GM21515 (cell line): ENCODE measurements at regions not wholly inside any gene's neighbourhood (a gene's known extent, or its start where the extent isn't known, plus 50 kb on each side); places are given as distances from the start of the nearest gene placed in this dataset.

ENCODE experiments used
- ATAC-seq: cut with Tn5 transposase; IDR thresholded peaks from one replicate; pipeline ENCODE4 v1.9.1; 2021; ENCODE audit not compliant: unreplicated experiment

DNA sequence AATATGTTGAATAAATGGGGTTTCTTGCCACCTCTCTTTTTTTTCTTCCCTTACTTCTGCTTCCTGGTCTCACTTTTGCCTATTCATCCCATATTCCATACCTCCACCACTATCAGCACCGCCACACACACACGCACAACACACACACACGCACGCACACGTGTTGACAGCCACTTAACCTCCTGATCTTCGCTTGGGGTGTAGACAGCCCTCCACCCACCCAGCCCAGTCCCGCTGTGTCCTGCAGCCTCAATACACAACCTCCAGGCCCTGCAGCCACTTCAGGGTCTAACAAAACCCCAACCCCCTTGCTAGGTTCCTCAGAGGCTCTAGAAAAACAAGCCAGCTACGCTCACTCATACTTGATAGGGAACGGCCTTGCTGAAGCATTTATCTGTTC lies 72.3 kb downstream of the LINC00237 start:
- ATAC-seq = no peak

DNA sequence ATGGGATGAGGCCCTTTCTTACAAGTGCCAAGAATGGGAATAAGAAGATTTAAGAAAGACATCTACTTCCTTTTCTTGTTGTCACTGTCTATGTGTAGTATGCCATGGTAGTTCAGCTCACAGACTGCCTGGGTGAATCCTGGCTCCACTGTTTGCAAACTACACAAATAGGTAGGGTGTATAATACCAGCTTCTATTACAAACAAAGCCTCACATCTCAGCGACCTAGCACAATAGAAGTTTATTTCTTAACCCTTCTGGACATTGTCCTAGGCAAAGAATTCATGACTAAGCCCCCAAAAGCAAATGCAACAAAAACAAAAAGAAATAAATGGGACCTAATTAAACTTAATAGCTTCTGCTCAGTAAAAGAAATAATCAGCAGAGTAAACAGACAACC lies 74.5 kb downstream of the LINC00237 start:
- no peak for ATAC-seq

DNA sequence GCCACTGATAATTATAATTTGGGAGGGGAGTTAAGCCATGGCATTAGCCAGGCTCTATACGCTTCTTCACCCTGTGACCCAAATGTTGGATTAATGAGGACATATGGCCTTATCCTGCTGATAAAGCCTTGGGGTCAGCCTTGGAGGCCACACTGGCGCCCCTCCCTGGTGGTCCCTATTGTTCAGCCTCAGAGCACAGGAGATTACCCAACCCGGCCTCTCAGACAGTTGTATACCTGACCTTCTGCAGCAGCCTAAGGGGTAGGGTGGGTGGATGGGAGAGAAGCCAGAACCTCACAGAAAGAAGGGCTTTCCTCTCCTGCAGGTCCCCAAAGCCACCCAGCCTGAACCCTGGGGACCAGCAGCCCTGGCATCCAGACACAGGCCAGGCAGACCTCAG lies 76.8 kb downstream of the LINC00237 start:
- no peak for ATAC-seq

DNA sequence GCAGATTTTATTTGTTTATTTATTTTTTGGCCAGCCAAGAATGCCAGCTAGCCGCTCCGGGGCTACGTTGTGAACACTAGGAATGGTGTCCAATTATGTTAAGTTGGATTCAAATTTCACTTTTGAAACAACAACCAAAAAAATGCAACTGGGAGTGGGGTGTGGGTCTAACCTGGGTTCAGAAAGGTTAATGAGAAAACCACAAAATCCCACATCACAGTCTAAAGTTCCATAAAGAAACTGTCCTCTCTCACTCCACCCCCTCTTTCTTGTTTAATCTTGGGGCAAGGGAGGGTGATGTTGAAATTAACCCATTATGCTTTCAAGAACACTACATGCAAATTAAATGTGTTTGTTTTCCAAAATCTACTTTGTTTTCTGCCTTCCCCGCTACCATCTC lies 77.2 kb downstream of the LINC00237 start:
- ATAC-seq = no peak

DNA sequence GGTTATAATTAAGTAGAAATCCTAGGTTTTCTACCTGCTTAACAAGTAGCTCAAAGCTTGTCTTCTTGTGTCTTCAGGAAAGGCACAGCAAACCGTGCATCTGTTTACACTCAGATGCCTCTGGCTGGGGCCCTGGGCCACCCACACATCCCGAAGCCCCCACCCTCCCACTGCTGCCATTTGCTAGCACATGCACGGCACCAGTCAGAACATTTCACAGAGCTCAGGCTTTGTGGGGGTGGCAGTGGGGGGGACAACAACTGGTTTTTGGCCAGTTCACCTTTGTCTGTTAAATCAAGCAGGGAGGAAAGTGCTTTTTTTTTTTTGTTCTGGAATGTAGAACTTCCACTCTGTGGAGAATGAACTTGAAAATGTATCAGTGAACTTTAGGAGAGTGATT lies 77.7 kb downstream of the LINC00237 start:
- no peak for ATAC-seq

DNA sequence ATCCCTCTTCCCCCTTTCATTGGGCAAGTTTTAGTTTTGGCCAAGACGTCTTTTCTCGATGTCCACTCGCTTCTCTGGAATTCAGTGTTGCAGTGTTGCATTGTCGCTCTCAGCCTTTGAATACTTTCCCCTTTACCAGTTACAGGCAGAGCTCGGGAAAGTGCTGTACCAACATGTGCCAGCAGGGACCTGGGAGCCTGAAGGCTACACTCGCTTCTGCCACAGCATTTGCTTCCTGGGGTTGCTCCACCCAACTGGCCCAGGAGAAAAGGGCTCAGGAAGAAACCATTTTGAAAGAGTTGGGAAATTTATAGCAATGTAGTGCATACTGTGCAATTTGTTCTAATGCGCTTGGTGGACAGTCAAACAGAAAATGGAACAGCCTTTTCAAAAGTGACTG lies 78.6 kb downstream of the LINC00237 start:
- ATAC-seq = no peak

DNA sequence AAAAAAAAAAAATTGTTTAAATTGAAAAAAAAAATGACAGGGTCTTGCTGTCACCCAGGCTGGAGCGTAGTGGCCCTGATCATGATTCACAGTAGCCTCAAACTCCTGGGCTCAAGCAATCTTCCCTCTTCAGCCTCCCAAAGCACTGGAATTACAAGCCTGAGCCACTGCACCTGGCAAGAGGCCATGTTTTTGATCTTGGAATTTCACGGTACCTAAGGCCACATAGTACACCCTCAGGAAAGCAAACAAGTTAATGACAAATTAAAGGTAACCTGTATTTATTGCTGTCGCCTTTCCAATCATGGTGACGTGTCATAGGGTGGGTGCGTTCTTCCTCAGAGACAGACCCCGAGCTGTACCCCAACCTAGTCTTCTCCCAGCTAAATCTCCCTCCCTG lies 79.2 kb downstream of the LINC00237 start:
- no peak for ATAC-seq

DNA sequence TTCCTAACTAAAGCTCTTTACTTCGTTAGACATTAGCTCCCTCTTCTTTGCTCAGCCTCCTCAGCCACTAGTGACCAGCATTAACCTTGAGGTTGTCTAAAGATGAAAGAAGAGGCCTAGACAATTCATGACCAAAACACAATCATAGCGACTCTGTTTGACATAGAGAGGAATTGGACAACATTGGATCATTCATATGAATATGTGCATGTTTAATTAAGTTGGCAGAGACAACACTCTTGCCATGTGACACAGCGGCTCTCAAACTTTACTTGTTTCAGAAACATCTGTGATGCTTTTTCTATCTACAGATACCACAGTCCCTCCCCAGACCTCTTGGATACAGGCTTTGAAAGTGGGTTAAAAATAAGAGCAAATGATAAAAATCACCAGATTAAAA lies 81.7 kb downstream of the LINC00237 start:
- ATAC-seq = no peak

DNA sequence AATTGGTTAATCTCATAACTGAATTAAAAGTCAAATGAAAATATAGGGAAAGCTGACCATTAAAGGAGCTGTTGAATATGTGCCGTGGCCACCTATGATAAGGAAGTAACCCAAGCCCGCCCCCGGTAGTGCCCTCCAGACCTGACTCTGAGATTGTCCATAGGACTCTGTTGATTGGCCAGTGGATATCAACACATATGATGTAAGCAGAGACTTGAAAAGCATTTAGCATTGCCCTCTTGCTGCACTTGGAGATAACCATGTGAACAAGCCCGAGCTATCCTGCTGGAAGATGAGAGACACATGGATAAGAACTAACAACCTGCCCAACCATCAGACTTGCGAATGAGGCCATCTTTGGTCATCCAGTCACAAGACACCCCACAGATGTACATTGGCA lies 83.2 kb downstream of the LINC00237 start:
- no peak for ATAC-seq

DNA sequence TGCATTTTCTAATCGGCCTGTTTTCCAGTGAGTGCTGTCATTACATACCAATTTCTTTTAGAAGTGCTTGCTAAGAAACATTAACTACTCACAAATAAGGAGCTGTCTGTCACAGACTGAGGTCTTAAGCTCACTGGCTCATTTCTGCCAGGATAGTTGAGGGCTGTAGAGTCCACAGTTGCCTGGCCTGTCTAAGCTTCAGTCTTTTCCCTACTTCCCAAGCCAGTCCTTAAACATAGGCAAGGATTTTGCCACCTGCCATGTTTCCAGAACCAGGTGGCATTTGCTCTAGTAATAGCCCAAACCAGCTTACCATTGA lies 84.7 kb downstream of the LINC00237 start:
- no peak for ATAC-seq

DNA sequence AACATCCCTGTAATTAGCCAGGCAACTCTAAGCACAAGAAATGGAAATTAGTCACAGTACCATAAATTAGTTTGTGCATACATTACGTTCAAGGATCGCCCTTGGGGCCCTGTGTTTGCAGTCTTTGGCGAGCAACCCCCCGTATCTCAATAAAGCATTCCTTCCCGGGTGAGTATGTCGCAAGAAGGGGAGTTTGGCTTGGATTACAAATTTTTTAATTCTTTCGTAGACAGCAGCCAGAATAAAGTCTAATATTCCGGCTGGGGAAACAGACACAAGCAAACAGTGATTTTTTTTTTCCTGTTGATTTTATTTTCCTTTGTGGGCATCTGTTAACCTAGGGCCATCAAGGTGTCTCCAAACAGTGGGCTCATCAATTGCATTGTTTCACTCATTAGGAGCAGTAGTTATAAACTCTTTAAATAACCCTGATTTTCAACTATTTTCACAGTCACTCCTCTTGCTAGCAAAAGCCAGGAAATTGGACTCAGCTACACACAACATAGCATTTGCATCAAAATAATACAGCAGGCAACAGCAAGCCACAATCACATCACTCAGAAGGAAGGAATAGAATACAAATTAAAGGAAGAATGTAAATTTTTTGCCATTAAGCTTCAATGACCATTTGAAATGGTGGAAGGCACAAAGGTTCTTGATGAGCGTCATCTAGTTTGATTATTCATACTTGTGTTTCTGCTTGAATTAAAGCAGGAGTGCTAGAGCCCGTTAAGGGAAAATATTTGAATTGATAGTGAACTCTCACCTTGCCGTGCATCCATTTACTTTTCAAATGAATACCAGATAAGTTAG lies 85.3 kb downstream of the LINC00237 start:
- ATAC-seq = no peak

DNA sequence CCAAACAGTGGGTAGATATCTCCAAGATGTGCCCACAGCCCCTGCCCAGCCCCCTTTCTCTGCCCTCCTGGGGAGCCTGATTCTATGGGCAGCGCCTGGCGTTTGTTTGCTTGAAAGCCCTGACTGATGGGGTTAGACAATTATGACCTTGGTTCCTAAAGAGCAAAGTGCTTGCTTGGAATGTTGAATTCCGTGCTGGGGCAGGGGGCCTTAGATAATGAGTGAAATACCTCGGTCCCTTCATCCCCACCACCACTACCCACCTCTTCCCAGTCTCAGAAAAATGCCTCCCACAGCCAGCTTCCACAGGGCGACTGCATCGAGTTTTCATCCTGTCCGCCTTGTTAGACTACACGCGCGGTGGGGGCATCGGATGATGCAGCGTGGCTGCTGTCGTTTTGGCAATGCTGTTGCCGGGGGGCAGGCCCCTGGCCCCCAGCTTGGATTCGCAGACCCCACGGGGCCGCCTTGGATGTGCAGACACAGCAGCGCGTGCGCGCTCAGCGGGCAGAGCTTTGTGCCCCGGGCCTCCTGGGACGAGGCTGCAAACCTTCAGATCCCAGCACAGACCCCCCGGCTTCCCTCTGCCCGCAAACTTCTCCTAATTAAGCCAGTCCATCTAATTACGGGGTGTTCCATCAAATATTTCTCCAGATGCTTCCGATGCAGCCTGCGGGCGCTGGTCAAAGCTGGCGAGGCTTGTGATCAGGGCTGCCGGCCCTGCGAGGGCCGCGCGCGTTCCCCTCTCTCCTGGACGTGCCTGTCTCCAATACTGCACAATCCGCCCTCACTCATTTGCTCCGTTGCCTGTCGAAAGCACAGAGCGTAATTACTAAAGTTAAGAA lies 86.1 kb downstream of the LINC00237 start:
- ATAC-seq = no peak

DNA sequence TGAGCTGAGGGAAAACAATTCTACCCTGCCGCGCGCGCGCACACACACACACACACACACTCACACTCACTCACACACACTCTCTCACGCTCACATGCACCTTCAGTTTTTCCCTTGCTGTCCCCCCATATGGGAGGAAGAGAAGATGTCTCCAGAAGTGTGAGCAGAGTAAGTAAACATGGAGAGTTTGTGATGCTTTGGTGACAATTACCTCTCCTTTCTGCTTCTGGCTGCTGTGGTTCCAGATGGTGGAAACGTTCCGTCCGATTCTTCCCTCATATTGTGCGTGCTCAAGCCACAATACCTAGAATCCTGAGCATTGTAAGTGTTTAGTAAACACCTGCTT lies 86.7 kb downstream of the LINC00237 start:
- ATAC-seq = no peak

DNA sequence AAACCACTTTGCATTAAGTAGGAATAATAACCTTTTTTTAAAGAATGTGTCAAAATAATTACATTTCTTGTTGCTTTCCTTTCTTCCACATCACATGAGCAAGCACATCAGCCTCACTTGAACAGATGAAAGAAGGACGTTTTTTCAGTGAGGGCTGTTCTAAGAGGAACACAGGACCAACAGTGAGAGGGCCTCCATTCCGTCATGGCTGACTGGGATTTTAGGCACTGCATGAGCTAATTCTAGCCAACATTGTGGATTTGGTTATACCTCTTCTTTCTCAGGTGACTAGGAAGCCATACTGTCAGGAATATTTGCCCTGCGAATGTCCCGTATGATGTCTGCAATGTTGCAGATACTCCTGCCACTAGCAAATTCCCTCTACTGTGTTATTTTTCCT lies 87.6 kb downstream of the LINC00237 start:
- no peak for ATAC-seq

DNA sequence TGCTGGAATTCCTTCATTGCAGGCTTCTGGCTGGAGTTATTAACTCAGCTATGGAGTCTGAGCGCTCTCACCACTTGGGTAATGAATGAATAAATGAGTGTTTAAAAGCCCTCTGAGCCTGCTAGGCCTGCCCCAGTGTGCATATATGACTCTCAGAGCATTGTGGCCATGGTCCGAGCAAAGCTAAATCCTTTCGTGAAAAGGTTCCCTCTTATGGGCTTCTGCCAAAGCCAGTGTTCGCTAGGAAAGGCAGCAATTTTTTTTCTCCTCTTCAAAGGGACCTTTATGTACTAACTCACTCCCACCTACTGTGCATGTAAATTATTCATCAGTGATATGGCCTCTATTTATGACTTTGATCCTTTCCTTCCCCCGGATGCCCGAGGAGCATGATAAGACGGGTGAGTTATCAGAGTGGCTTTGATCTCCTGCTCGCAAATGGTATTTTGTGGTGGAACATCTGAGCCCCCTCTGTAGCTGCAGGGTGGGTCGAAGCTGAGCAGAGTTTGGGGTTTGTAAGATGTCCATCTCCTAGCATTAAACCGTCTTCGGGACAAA lies 88.6 kb downstream of the LINC00237 start:
- no peak for ATAC-seq

DNA sequence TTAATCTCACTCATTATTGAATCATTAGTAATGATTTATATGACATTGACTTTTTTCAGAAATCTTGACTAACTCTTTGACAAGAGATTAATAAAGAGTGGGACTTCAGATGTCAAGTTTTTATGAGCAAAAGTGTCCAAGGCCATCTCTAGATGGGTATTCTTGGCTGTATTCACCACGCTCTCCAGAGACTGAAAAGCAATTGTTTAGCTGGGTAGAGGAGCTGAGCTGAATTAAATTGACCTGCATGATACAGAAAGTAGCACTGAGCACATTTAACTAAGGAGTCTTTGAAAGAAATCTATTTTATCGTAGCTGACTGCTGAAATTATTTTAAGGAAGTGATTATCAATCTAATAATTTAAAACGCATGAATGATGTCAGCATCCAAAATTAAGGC lies 89.4 kb downstream of the LINC00237 start:
- ATAC-seq = no peak

DNA sequence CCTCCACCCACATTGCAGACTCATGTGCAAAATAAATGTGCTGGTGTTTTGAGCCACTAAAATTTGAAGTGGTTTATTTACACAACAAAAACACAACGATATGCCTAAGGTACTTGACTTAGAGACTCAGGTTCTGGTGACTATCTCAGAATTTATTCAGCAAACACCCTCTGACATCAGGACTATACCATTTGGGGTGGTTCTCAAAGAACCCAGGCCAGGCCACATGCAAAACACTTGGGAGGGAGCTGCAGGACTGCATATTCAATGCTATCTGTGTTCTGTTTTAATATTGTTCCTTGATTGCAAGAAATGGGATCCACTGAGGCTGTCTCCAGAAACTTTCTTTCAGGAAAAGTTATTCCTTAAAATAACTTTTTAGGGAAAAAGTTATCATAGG lies 91.6 kb downstream of the LINC00237 start:
- ATAC-seq = no peak

DNA sequence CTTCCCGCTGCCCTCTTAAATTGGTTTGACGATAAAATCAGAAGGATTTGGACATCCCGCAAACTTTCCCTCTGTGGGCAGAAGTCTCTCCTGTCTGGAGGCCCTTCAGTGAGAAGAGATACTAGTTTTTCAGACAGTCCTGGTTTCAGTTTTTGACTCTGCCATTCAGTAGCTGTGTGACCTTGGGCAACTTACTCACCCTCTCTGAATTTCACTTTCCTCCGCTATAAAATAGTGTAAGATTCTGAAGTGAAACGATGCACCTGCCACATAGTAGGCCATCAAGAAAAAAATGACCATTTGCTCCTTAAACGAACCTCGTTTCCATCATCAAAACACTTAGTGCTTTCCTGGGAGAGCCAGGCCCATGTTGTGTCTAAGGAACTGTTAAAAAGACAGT lies 97.2 kb downstream of the LINC00237 start:
- no peak for ATAC-seq

DNA sequence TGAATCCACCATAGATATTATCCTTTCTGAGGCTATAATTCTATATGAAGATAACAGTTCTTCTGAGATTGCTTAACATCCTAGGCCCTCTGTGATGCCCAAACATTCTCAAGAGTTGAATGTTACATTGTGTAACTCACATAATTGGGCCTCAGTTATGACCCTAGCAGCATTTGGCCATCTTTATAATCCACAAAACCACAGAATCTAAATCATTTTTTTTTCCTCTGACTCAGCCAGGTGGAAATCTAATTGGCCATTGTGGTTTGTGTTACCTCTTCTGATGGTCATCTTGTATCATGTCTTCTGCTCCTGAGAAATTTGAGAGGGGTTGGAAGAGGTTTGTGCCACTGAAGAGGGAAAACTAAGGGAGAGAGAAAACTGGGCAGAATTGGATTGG lies 99.5 kb downstream of the LINC00237 start:
- ATAC-seq = no peak

DNA sequence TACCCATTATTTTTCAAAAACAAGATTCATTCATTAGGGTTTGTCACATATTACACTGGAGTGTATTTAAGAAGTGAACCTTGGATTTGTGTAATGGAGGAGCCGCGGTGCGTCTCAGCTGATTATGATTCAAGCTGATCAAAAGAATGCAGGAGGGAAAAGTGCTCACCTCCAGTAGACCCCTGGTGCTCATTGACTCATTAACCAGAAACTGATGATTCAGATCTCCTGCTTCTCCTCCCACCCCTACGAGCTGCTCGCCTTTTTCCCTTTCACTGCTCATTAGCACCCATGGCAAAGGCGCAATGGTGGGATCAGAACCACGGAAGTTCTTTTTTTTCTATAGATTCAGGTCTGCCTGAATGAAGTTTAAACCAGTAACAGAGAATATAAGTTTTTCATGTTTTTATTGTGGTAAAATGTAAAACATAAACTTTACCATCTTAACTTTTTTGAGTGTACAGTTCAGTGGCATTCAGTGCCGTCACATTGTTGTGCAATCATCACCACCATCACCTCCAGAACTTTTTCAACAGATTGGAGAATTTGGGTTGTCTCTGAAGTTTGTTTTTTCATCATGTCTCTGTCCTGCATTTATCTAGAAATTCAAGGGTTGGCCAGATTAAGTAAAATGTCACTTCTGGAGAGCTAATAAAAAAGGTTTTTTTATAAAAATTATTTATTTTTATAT lies 101.6 kb downstream of the LINC00237 start:
- no peak for ATAC-seq

DNA sequence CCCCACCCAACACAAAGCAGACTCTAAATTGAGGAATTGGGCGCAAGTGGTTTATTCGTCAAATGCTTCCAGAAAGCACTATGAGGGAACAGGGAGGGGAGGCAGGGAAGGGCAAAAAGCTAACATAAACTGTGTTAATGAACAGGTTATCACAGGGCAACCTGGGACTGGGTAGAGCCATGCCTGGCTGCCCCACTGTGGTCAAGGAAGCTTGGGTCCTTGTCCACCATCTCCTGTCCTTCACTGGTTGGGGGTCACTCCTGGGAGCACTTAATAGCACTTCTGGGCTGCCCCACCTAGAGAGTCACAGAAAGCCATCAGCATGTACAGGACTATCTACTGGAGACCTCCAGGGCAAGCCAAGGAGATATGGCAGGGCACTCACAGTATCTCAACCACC lies 102.3 kb downstream of the LINC00237 start:
- ATAC-seq = no peak

DNA sequence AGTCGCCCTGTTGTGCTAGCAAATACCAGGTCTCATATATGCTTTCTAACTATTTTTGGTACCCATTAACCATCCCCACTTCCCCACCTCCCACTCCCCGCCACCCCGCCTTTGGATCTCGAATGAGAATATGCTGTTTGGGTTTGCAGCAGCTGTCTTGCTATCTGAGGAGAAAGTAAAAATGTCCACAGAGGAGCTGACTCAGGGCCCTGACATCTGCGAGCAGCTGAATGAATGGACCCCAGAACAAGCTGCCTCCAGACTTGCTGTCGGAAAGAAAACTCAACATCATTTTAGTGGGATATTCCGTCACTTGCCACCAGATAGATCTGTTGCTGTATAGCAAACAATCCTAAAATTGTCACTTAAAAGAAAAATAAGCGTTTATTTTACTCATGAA lies 103.7 kb downstream of the LINC00237 start:
- ATAC-seq = no peak
